ENCODE measurements at regions not wholly inside any gene's neighbourhood (a gene's known extent, or its start where the extent isn't known, plus 50 kb on each side); places are given as distances from the start of the nearest gene placed in this dataset.
"Not testable (repeated sequence)": the region's sequence is repeated elsewhere in the genome, so short reads cannot be mapped to it uniquely, and the experiment has no call there.

- in situ Hi-C loops (cut with HindIII; ENCODE audit: low pct_unique_long_range_greater_than_20kb, low sequenced_read_pairs): no loop called here
- no peak for DNase-seq (ENCODE audit: low read depth)
Observed at GRCh38 chr10:42421812-42422211, 216.6 kb downstream of the ZNF33B start.

- in situ Hi-C loops (cut with HindIII; ENCODE audit: low pct_unique_long_range_greater_than_20kb, low sequenced_read_pairs): no loop called here
- no peak for DNase-seq (ENCODE audit: low read depth)
Observed at GRCh38 chr10:42419789-42420188, 218.6 kb downstream of the ZNF33B start.

GRCh38 chr10:42380926-42381547, 257.3 kb downstream of the ZNF33B start:
- no peak for DNase-seq (ENCODE audit: low read depth)
- in situ Hi-C loops (cut with HindIII; ENCODE audit: low pct_unique_long_range_greater_than_20kb, low sequenced_read_pairs): no loop called here

GRCh38 chr10:42367532-42368230, 270.7 kb downstream of the ZNF33B start:
- in situ Hi-C loops (cut with HindIII; ENCODE audit: low pct_unique_long_range_greater_than_20kb, low sequenced_read_pairs): no loop called here
- peak; percentile 92 for DNase-seq (ENCODE audit: low read depth)

GRCh38 chr10:42351745-42352144, 286.6 kb downstream of the ZNF33B start:
- in situ Hi-C loops (cut with HindIII; ENCODE audit: low pct_unique_long_range_greater_than_20kb, low sequenced_read_pairs): no loop called here
- DNase-seq (ENCODE audit: low read depth): no peak

- DNase-seq (ENCODE audit: low read depth): peak; percentile 8
- in situ Hi-C loops (cut with HindIII; ENCODE audit: low pct_unique_long_range_greater_than_20kb, low sequenced_read_pairs): not testable (repeated sequence)
Observed at GRCh38 chr10:42336593-42337337, 301.6 kb downstream of the ZNF33B start.

- in situ Hi-C loops (cut with HindIII; ENCODE audit: low pct_unique_long_range_greater_than_20kb, low sequenced_read_pairs): not testable (repeated sequence)
- peak; percentile 8 for DNase-seq (ENCODE audit: low read depth)
Observed at GRCh38 chr10:42335653-42336296, 302.6 kb downstream of the ZNF33B start.

- in situ Hi-C loops (cut with HindIII; ENCODE audit: low pct_unique_long_range_greater_than_20kb, low sequenced_read_pairs): no loop called here
- no peak for DNase-seq (ENCODE audit: low read depth)
Observed at GRCh38 chr10:42304341-42304740, 334.0 kb downstream of the ZNF33B start.

GRCh38 chr10:42281896-42282295, 356.5 kb downstream of the ZNF33B start:
- in situ Hi-C loops (cut with HindIII; ENCODE audit: low pct_unique_long_range_greater_than_20kb, low sequenced_read_pairs); DNase-seq (ENCODE audit: low read depth): not testable (repeated sequence)

- in situ Hi-C loops (cut with HindIII; ENCODE audit: low pct_unique_long_range_greater_than_20kb, low sequenced_read_pairs); DNase-seq (ENCODE audit: low read depth): not testable (repeated sequence)
Observed at GRCh38 chr10:42269788-42270187, 368.6 kb downstream of the ZNF33B start.

- DNase-seq (ENCODE audit: low read depth); in situ Hi-C loops (cut with HindIII; ENCODE audit: low pct_unique_long_range_greater_than_20kb, low sequenced_read_pairs): not testable (repeated sequence)
Observed at GRCh38 chr10:42263259-42263658, 375.1 kb downstream of the ZNF33B start.

GRCh38 chr10:42243002-42243401, 395.4 kb downstream of the ZNF33B start:
- DNase-seq (ENCODE audit: low read depth); in situ Hi-C loops (cut with HindIII; ENCODE audit: low pct_unique_long_range_greater_than_20kb, low sequenced_read_pairs): not testable (repeated sequence)

- DNase-seq (ENCODE audit: low read depth): no peak
- in situ Hi-C loops (cut with HindIII; ENCODE audit: low pct_unique_long_range_greater_than_20kb, low sequenced_read_pairs): no loop called here
Observed at GRCh38 chr10:42242135-42242805, 396.1 kb downstream of the ZNF33B start.

GRCh38 chr10:42236401-42236800, 402.0 kb downstream of the ZNF33B start:
- in situ Hi-C loops (cut with HindIII; ENCODE audit: low pct_unique_long_range_greater_than_20kb, low sequenced_read_pairs); DNase-seq (ENCODE audit: low read depth): not testable (repeated sequence)

- DNase-seq (ENCODE audit: low read depth); in situ Hi-C loops (cut with HindIII; ENCODE audit: low pct_unique_long_range_greater_than_20kb, low sequenced_read_pairs): not testable (repeated sequence)
Observed at GRCh38 chr10:42235736-42236135, 402.6 kb downstream of the ZNF33B start.

GRCh38 chr10:42235241-42235640, 403.1 kb downstream of the ZNF33B start:
- DNase-seq (ENCODE audit: low read depth); in situ Hi-C loops (cut with HindIII; ENCODE audit: low pct_unique_long_range_greater_than_20kb, low sequenced_read_pairs): not testable (repeated sequence)

GRCh38 chr10:42234506-42234905, 403.9 kb downstream of the ZNF33B start:
- in situ Hi-C loops (cut with HindIII; ENCODE audit: low pct_unique_long_range_greater_than_20kb, low sequenced_read_pairs); DNase-seq (ENCODE audit: low read depth): not testable (repeated sequence)

Data from Caki2 (cell line).